Neural crest cell (in vitro differentiated cells): ENCODE measurements at regions not wholly inside any gene's neighbourhood (a gene's known extent, or its start where the extent isn't known, plus 50 kb on each side); places are given as distances from the start of the nearest gene placed in this dataset.

ENCODE experiments used
- DNase-seq: peaks from one replicate; pipeline ENCODE4 v3.0.0; 2021; ENCODE audit warnings: low read depth, mixed read lengths, low spot score
- H3K27ac Mint-ChIP-seq: one replicate; pipeline ENCODE4 v1.8.0; 2021; ENCODE audit warnings: mild to moderate bottlenecking, mixed read lengths; ENCODE audit not compliant: unreplicated experiment
- H3K27me3 Mint-ChIP-seq: 2 replicates; pipeline ENCODE4 v1.8.0; 2021; ENCODE audit warnings: low read depth, mild to moderate bottlenecking, mixed read lengths
- H3K36me3 Mint-ChIP-seq: 2 replicates; pipeline ENCODE4 v1.8.0; 2021; ENCODE audit warnings: low read depth, mild to moderate bottlenecking, mixed read lengths
- H3K4me1 Mint-ChIP-seq: 2 replicates; pipeline ENCODE4 v1.8.0; 2021; ENCODE audit warnings: mixed read lengths
- H3K4me3 Mint-ChIP-seq: one replicate; pipeline ENCODE4 v1.8.0; 2021; ENCODE audit warnings: mild to moderate bottlenecking, mixed read lengths
- H3K9me3 Mint-ChIP-seq: 2 replicates; pipeline ENCODE4 v1.8.0; 2021; ENCODE audit warnings: mixed read lengths
- CTCF ChIP-seq: fragments of 200-600 bp; sonication (generic); conservative IDR thresholded peaks from 2 replicates; pipeline ENCODE4 v1.5.0; 2021; ENCODE audit warnings: antibody characterized with exemption, mild to moderate bottlenecking

- no peak for TF ChIP-seq CTCF
- H3K4me3 Mint-ChIP-seq = no peak overlapping the region
- no peak for DNase-seq
- no peak overlapping the region for H3K27ac Mint-ChIP-seq
- H3K36me3 Mint-ChIP-seq = no peaks in the 10 kb centered on the region
- H3K9me3 Mint-ChIP-seq = peaks cover 3% of the 10 kb centered on the region
- H3K4me1 Mint-ChIP-seq = no peaks in the 10 kb centered on the region
- H3K27me3 Mint-ChIP-seq = peaks cover 5% of the 10 kb centered on the region
These were observed 238.8 kb downstream of the EMX2 start for GRCh38 chr10:117781216-117781831.

GRCh38 chr10:117782276-117782675 lies 239.7 kb downstream of the EMX2 start:
- no peak for DNase-seq
- Mint-ChIP-seq H3K36me3 (no peaks in the 10 kb centered on the region), H3K9me3 (peaks cover 3% of the 10 kb centered on the region), H3K27me3 (peaks cover 5% of the 10 kb centered on the region), H3K27ac (no peak overlapping the region), H3K4me3 (no peak overlapping the region), H3K4me1 (no peaks in the 10 kb centered on the region)
- no peak for TF ChIP-seq CTCF

GRCh38 chr10:117783698-117784395 lies 241.3 kb downstream of the EMX2 start:
- no peak for TF ChIP-seq CTCF
- peaks cover 5% of the 10 kb centered on the region for H3K27me3 Mint-ChIP-seq
- no peak for DNase-seq
- H3K36me3 Mint-ChIP-seq = no peaks in the 10 kb centered on the region
- no peak overlapping the region for H3K27ac Mint-ChIP-seq
- H3K9me3 Mint-ChIP-seq = peaks cover 3% of the 10 kb centered on the region
- no peak overlapping the region for H3K4me3 Mint-ChIP-seq
- H3K4me1 Mint-ChIP-seq = no peaks in the 10 kb centered on the region

- H3K27ac Mint-ChIP-seq = no peak overlapping the region
- H3K4me1 Mint-ChIP-seq = no peaks in the 10 kb centered on the region
- H3K36me3 Mint-ChIP-seq = no peaks in the 10 kb centered on the region
- no peak overlapping the region for H3K4me3 Mint-ChIP-seq
- peaks cover 3% of the 10 kb centered on the region for H3K9me3 Mint-ChIP-seq
- no peak for TF ChIP-seq CTCF
- DNase-seq = no peak
- peaks cover 5% of the 10 kb centered on the region for H3K27me3 Mint-ChIP-seq
These were observed 242.2 kb downstream of the EMX2 start for GRCh38 chr10:117784776-117785175.

- Mint-ChIP-seq H3K27me3 (no peaks in the 10 kb centered on the region), H3K36me3 (no peaks in the 10 kb centered on the region), H3K4me1 (no peaks in the 10 kb centered on the region), H3K4me3 (no peak overlapping the region), H3K9me3 (no peaks in the 10 kb centered on the region), H3K27ac (no peak overlapping the region)
- DNase-seq = no peak
- TF ChIP-seq CTCF = no peak
These were observed 246.4 kb downstream of the EMX2 start for GRCh38 chr10:117788911-117789310.
